ENCODE measurements at regions not wholly inside any gene's neighbourhood (a gene's known extent, or its start where the extent isn't known, plus 50 kb on each side); places are given as distances from the start of the nearest gene placed in this dataset.
"Not testable (repeated sequence)": the region's sequence is repeated elsewhere in the genome, so short reads cannot be mapped to it uniquely, and the experiment has no call there.

GRCh38 chr7:128614812-128615211 lies 57.3 kb upstream of the GARIN1A start:
- intact Hi-C loops (cut with DNase I, micrococcal nuclease); ATAC-seq; DNase-seq: not testable (repeated sequence)

GRCh38 chr7:128616799-128617198 lies 55.3 kb upstream of the GARIN1A start:
- DNase-seq; ATAC-seq; intact Hi-C loops (cut with DNase I, micrococcal nuclease): not testable (repeated sequence)

All from left colon (tissue), 2 donors.